SK-N-SH treated with all-trans-retinoic acid at 6 μM for 48 hours (cell line): ENCODE measurements at regions not wholly inside any gene's neighbourhood (a gene's known extent, or its start where the extent isn't known, plus 50 kb on each side); places are given as distances from the start of the nearest gene placed in this dataset.

ENCODE experiments used
- ATAC-seq: fragments of 200-7000 bp; cut with Tn5 transposase; 3 replicates; pipeline ENCODE4 v1.9.1; 2020; ENCODE audit warnings: mild to moderate bottlenecking, moderate library complexity
- ARNTL ChIP-seq: fragments of 450-650 bp; formaldehyde crosslinking; IDR thresholded peaks from 2 replicates; pipeline ENCODE4 v1.5.0; 2020; ENCODE audit warnings: low read depth, mild to moderate bottlenecking, moderate library complexity, borderline replicate concordance
- BACH2 ChIP-seq: fragments of 250-450 bp; sonication (Bioruptor Pico); IDR thresholded peaks from 2 replicates; pipeline ENCODE4 v1.9.0; 2021; ENCODE audit warnings: mild to moderate bottlenecking, borderline replicate concordance
- CSDC2 ChIP-seq: fragments of 250-450 bp; sonication (Bioruptor Pico); IDR thresholded peaks from 2 replicates; pipeline ENCODE4 v1.5.0; 2020; ENCODE audit warnings: mild to moderate bottlenecking, moderate library complexity
- ESRRG ChIP-seq: fragments of 250-450 bp; sonication (Bioruptor Pico); IDR thresholded peaks from 2 replicates; pipeline ENCODE4 v1.6.1; 2021; ENCODE audit warnings: mild to moderate bottlenecking
- GLIS3 ChIP-seq: fragments of 250-450 bp; sonication (Bioruptor Pico); IDR thresholded peaks from 2 replicates; pipeline ENCODE4 v1.5.0; 2020; ENCODE audit warnings: mild to moderate bottlenecking, moderate library complexity
- ISL1 ChIP-seq: fragments of 250-450 bp; sonication (Bioruptor Pico); IDR thresholded peaks from 2 replicates; pipeline ENCODE4 v2.1.2; 2022; ENCODE audit warnings: mild to moderate bottlenecking, moderate library complexity
- OSR1 ChIP-seq: fragments of 250-450 bp; sonication (Bioruptor Pico); IDR thresholded peaks from 2 replicates; pipeline ENCODE4 v1.8.0; 2022; ENCODE audit warnings: moderate library complexity, mild to moderate bottlenecking, inconsistent platforms
- PATZ1 ChIP-seq: fragments of 250-450 bp; sonication (Bioruptor Pico); IDR thresholded peaks from 2 replicates; pipeline ENCODE4 v1.8.0; 2020; ENCODE audit warnings: mild to moderate bottlenecking, moderate library complexity, borderline replicate concordance
- RARB ChIP-seq: fragments of 250-450 bp; sonication (Bioruptor Pico); IDR thresholded peaks from 2 replicates; pipeline ENCODE4 v1.8.0; 2021; ENCODE audit warnings: mild to moderate bottlenecking, moderate library complexity
- SNAI2 ChIP-seq: fragments of 250-450 bp; sonication (Bioruptor Pico); IDR thresholded peaks from 2 replicates; pipeline ENCODE4 v1.5.0; 2020; ENCODE audit warnings: mild to moderate bottlenecking, moderate library complexity
- TCF4 ChIP-seq: fragments of 250-450 bp; sonication (Bioruptor Pico); IDR thresholded peaks from 2 replicates; pipeline ENCODE4 v1.8.0; 2021; ENCODE audit warnings: mild to moderate bottlenecking, moderate library complexity, borderline replicate concordance
- TOX ChIP-seq: fragments of 250-450 bp; sonication (Bioruptor Pico); IDR thresholded peaks from 2 replicates; pipeline ENCODE4 v1.8.0; 2021; ENCODE audit warnings: mild to moderate bottlenecking, moderate library complexity, borderline replicate concordance
- ZC3H10 ChIP-seq: fragments of 250-450 bp; sonication (Bioruptor Pico); IDR thresholded peaks from 2 replicates; pipeline ENCODE4 v1.5.1; 2021; ENCODE audit warnings: mild to moderate bottlenecking, moderate library complexity
- ZFP3 ChIP-seq: fragments of 250-450 bp; sonication (Bioruptor Pico); IDR thresholded peaks from 2 replicates; pipeline ENCODE4 v1.5.0; 2020; ENCODE audit warnings: mild to moderate bottlenecking, moderate library complexity
- ZFP30 ChIP-seq: fragments of 450-650 bp; formaldehyde crosslinking; IDR thresholded peaks from 2 replicates; pipeline ENCODE4 v1.5.0; 2022; ENCODE audit warnings: mild to moderate bottlenecking, moderate library complexity
- ZNF565 ChIP-seq: fragments of 450-650 bp; formaldehyde crosslinking; conservative IDR thresholded peaks from 2 replicates; pipeline ENCODE4 v1.5.0; 2020; ENCODE audit warnings: low read depth, mild to moderate bottlenecking, moderate library complexity
- ZNF70 ChIP-seq: fragments of 450-650 bp; formaldehyde crosslinking; IDR thresholded peaks from 2 replicates; pipeline ENCODE4 v1.5.0; 2020; ENCODE audit warnings: mild to moderate bottlenecking, moderate library complexity
- ZNF8 ChIP-seq: fragments of 450-650 bp; formaldehyde crosslinking; IDR thresholded peaks from 2 replicates; pipeline ENCODE4 v1.5.0; 2020; ENCODE audit warnings: mild to moderate bottlenecking, moderate library complexity
- TF ChIP-seq, protein P1 (sequence below): fragments of 250-450 bp; sonication (Bioruptor Pico); IDR thresholded peaks from 2 replicates; pipeline ENCODE4 v1.8.0; 2021; ENCODE audit warnings: low read depth, mild to moderate bottlenecking, moderate library complexity, borderline replicate concordance
- TF ChIP-seq, protein P2 (sequence below): fragments of 250-450 bp; sonication (Bioruptor Pico); IDR thresholded peaks from 2 replicates; pipeline ENCODE4 v1.5.0; 2020; ENCODE audit warnings: mild to moderate bottlenecking, moderate library complexity
- TF ChIP-seq, protein P3 (sequence below): fragments of 250-450 bp; sonication (Bioruptor Pico); IDR thresholded peaks from 2 replicates; pipeline ENCODE4 v1.5.1; 2020; ENCODE audit warnings: low read depth, mild to moderate bottlenecking, moderate library complexity
- TF ChIP-seq, protein P4 (sequence below): fragments of 250-450 bp; sonication (Bioruptor Pico); IDR thresholded peaks from 2 replicates; pipeline ENCODE4 v1.5.1; 2021; ENCODE audit warnings: mild to moderate bottlenecking, moderate library complexity

- TF ChIP-seq TOX (CRISPR knock-in tag) (no peak), ZNF8 (no peak)
Measured at GRCh38 chr2:118689033-118689432, 158.4 kb downstream of the EN1 start (continued).

DNA sequence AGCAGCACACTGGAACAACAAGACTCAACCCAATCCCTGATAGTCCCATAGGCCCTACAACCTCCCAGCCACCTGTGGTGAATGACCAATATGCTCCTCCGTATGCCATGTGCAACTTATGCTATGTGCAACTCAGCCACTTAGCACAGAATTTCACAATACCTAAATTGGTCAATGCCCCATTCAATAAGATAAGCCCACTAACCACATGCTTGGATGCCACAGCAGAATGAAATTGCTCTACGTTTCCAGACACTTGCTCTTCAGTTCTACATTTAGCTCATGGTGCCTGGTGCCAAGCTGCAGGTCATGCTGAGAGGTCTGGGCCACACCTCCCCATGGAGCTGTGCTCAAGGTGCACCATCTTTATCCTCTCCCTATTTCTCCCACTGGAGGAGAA, 159.8 kb downstream of the EN1 start:
- TF ChIP-seq ZNF565 (CRISPR knock-in tag) (no peak), ZNF8 (no peak), ZC3H10 (CRISPR knock-in tag) (no peak), TCF4 (CRISPR knock-in tag) (no peak), CSDC2 (CRISPR knock-in tag) (no peak), ZFP3 (CRISPR knock-in tag) (no peak), PATZ1 (CRISPR knock-in tag) (no peak), GLIS3 (CRISPR knock-in tag) (no peak), BACH2 (CRISPR knock-in tag) (no peak), ZFP30 (CRISPR knock-in tag) (no peak), SNAI2 (no peak), RARB (no peak), ESRRG (no peak), ARNTL (CRISPR knock-in tag) (no peak)
- TF ChIP-seq, protein P1, sequence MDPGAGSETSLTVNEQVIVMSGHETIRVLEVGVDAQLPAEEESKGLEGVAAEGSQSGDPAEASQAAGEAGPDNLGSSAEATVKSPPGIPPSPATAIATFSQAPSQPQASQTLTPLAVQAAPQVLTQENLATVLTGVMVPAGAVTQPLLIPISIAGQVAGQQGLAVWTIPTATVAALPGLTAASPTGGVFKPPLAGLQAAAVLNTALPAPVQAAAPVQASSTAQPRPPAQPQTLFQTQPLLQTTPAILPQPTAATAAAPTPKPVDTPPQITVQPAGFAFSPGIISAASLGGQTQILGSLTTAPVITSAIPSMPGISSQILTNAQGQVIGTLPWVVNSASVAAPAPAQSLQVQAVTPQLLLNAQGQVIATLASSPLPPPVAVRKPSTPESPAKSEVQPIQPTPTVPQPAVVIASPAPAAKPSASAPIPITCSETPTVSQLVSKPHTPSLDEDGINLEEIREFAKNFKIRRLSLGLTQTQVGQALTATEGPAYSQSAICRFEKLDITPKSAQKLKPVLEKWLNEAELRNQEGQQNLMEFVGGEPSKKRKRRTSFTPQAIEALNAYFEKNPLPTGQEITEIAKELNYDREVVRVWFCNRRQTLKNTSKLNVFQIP (CRISPR knock-in tag) = no peak
- TF ChIP-seq, protein P2, sequence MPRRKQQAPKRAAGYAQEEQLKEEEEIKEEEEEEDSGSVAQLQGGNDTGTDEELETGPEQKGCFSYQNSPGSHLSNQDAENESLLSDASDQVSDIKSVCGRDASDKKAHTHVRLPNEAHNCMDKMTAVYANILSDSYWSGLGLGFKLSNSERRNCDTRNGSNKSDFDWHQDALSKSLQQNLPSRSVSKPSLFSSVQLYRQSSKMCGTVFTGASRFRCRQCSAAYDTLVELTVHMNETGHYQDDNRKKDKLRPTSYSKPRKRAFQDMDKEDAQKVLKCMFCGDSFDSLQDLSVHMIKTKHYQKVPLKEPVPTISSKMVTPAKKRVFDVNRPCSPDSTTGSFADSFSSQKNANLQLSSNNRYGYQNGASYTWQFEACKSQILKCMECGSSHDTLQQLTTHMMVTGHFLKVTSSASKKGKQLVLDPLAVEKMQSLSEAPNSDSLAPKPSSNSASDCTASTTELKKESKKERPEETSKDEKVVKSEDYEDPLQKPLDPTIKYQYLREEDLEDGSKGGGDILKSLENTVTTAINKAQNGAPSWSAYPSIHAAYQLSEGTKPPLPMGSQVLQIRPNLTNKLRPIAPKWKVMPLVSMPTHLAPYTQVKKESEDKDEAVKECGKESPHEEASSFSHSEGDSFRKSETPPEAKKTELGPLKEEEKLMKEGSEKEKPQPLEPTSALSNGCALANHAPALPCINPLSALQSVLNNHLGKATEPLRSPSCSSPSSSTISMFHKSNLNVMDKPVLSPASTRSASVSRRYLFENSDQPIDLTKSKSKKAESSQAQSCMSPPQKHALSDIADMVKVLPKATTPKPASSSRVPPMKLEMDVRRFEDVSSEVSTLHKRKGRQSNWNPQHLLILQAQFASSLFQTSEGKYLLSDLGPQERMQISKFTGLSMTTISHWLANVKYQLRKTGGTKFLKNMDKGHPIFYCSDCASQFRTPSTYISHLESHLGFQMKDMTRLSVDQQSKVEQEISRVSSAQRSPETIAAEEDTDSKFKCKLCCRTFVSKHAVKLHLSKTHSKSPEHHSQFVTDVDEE = no peak
- ATAC-seq = no peak

DNA sequence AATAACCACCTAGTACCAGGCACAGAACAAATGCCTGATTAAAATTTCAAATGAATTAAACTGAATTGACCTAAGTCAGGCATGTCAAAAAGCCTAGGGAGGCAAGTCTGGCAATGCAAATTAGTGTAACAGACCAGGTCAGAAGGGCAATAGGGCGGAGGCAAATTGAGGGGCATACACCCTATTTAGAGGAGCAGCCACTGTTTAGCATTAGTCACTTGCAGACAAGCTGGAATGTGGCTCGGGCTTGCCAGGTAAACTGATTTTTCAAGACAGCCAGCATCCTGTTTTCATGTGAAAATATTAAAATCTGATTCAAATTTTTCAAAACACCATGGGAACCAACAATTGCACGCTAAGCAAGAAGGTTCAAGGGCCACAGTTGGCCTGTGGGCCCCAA, 160.3 kb downstream of the EN1 start:
- TF ChIP-seq ZFP30 (CRISPR knock-in tag) (no peak), ISL1 (CRISPR knock-in tag) (no peak), ZC3H10 (CRISPR knock-in tag) (no peak), ZFP3 (CRISPR knock-in tag) (no peak), RARB (no peak), ESRRG (no peak), TCF4 (CRISPR knock-in tag) (no peak), TOX (CRISPR knock-in tag) (no peak), SNAI2 (no peak), ZNF70 (CRISPR knock-in tag) (no peak), CSDC2 (CRISPR knock-in tag) (no peak), OSR1 (no peak)
- TF ChIP-seq, protein P1 (CRISPR knock-in tag) = no peak
- TF ChIP-seq, protein P3, sequence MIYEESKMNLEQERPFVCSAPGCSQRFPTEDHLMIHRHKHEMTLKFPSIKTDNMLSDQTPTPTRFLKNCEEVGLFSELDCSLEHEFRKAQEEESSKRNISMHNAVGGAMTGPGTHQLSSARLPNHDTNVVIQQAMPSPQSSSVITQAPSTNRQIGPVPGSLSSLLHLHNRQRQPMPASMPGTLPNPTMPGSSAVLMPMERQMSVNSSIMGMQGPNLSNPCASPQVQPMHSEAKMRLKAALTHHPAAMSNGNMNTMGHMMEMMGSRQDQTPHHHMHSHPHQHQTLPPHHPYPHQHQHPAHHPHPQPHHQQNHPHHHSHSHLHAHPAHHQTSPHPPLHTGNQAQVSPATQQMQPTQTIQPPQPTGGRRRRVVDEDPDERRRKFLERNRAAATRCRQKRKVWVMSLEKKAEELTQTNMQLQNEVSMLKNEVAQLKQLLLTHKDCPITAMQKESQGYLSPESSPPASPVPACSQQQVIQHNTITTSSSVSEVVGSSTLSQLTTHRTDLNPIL (CRISPR knock-in tag) = no peak
- TF ChIP-seq, protein P4, sequence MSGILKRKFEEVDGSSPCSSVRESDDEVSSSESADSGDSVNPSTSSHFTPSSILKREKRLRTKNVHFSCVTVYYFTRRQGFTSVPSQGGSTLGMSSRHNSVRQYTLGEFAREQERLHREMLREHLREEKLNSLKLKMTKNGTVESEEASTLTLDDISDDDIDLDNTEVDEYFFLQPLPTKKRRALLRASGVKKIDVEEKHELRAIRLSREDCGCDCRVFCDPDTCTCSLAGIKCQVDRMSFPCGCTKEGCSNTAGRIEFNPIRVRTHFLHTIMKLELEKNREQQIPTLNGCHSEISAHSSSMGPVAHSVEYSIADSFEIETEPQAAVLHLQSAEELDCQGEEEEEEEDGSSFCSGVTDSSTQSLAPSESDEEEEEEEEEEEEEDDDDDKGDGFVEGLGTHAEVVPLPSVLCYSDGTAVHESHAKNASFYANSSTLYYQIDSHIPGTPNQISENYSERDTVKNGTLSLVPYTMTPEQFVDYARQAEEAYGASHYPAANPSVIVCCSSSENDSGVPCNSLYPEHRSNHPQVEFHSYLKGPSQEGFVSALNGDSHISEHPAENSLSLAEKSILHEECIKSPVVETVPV (CRISPR knock-in tag) = no peak
- TF ChIP-seq, protein P2 = no peak
- ATAC-seq = no peak
